PC-3 (cell line): ENCODE measurements at regions not wholly inside any gene's neighbourhood (a gene's known extent, or its start where the extent isn't known, plus 50 kb on each side); places are given as distances from the start of the nearest gene placed in this dataset.

ENCODE experiments used
- ATAC-seq: fragments of 200-7000 bp; cut with Tn5 transposase; 2 replicates; pipeline ENCODE4 v1.9.1; 2020; ENCODE audit warnings: mild to moderate bottlenecking, moderate library complexity
- BruUV-seq: library from RNA; stranded (reverse); fragments of 400-500 nt; replicated peaks from 2 replicates; lab custom pipeline; 2021; lab: Mats Ljungman, UMichigan
- CTCF ChIA-PET: fragments of 300-600 bp; sonication (Branson Sonifier 250); formaldehyde crosslinking; loops from one replicate; lab custom pipeline; 2022; ENCODE audit warnings: antibody characterized with exemption; lab: Charles Lee
- POLR2A ChIA-PET: fragments of 300-600 bp; sonication (Branson Sonifier 250); formaldehyde crosslinking; loops from one replicate; lab custom pipeline; 2022; ENCODE audit warnings: antibody characterized with exemption; ENCODE audit not compliant: unreplicated experiment; lab: Charles Lee
- DNase-seq: peaks from one replicate; pipeline ENCODE4 v3.0.0-alpha.2; 2015
- H2AFZ ChIP-seq: fragments of 300-600 bp; sonication (generic); 2 replicates; pipeline ENCODE4 v1.6.0; 2016; ENCODE audit warnings: antibody characterized with exemption, low read length
- H3F3A ChIP-seq: fragments of 300-600 bp; sonication (generic); one replicate; pipeline ENCODE4 v1.6.0; 2017; ENCODE audit warnings: antibody characterized with exemption, low read length, control low read depth, mild to moderate bottlenecking; ENCODE audit not compliant: unreplicated experiment
- H3K27ac ChIP-seq: fragments of 300-600 bp; sonication (generic); 2 replicates; pipeline ENCODE4 v1.5.1; 2016; ENCODE audit warnings: mild to moderate bottlenecking, low read length
- H3K27me3 ChIP-seq: fragments of 300-600 bp; sonication (generic); 2 replicates; pipeline ENCODE4 v1.6.1; 2016; ENCODE audit warnings: low read length, mixed read lengths
- H3K36me3 ChIP-seq: fragments of 300-600 bp; sonication (generic); 2 replicates; pipeline ENCODE4 v1.6.1; 2016; ENCODE audit warnings: low read depth, mixed run types, low read length, mixed read lengths
- H3K4me1 ChIP-seq: fragments of 300-600 bp; sonication (generic); 2 replicates; pipeline ENCODE4 v1.5.1; 2016; ENCODE audit warnings: low read length; ENCODE audit not compliant: insufficient read depth
- H3K4me2 ChIP-seq: fragments of 300-600 bp; sonication (generic); 2 replicates; pipeline ENCODE4 v1.6.0; 2016; ENCODE audit warnings: low read length
- H3K4me3 ChIP-seq: fragments of 300-600 bp; sonication (generic); 2 replicates; pipeline ENCODE4 v1.5.1; 2016; ENCODE audit warnings: mild to moderate bottlenecking, low read length, mixed read lengths
- H3K79me2 ChIP-seq: fragments of 300-600 bp; sonication (generic); 2 replicates; pipeline ENCODE4 v1.6.1; 2017; ENCODE audit warnings: low read length, mixed read lengths
- H3K9ac ChIP-seq: fragments of 300-600 bp; sonication (generic); 2 replicates; pipeline ENCODE4 v1.6.0; 2016; ENCODE audit warnings: mild to moderate bottlenecking, low read length
- H3K9me2 ChIP-seq: fragments of 300-600 bp; sonication (generic); replicated peaks from 2 replicates; pipeline ENCODE4 v1.6.1; 2016; ENCODE audit warnings: mixed run types, low read length, mixed read lengths
- H3K9me3 ChIP-seq: fragments of 300-600 bp; sonication (generic); 2 replicates; pipeline ENCODE4 v1.6.1; 2016; ENCODE audit warnings: low read length, mixed read lengths
- H4K20me1 ChIP-seq: fragments of 300-600 bp; sonication (generic); 2 replicates; pipeline ENCODE4 v1.6.1; 2016; ENCODE audit warnings: low read length, mixed read lengths
- CTCF ChIP-seq: fragments of 300-600 bp; sonication (generic); conservative IDR thresholded peaks from 2 replicates; pipeline ENCODE4 v1.5.1; 2017; ENCODE audit warnings: antibody characterized with exemption, low read depth, mild to moderate bottlenecking, low read length
- EZH2 ChIP-seq: fragments of 300-600 bp; sonication (generic); IDR thresholded peaks from one replicate; pipeline ENCODE4 v1.6.1; 2017; ENCODE audit warnings: antibody characterized with exemption, mild to moderate bottlenecking, low read length; ENCODE audit not compliant: unreplicated experiment
- EZH2phosphoT487 ChIP-seq: fragments of 300-600 bp; sonication (generic); IDR thresholded peaks from 2 replicates; pipeline ENCODE4 v1.6.1; 2018; ENCODE audit warnings: mild to moderate bottlenecking, antibody characterized with exemption, low read length, borderline replicate concordance
- intact Hi-C: fragments of 100-400 bp; cut with micrococcal nuclease; formaldehyde crosslinking; loops from 2 replicates; pipeline ENCODE4 v1.9.0; 2023

- DNase-seq = no peak
Observed at GRCh38 chr10:30219971-30220751, 128.9 kb downstream of the MTPAP start.

DNA sequence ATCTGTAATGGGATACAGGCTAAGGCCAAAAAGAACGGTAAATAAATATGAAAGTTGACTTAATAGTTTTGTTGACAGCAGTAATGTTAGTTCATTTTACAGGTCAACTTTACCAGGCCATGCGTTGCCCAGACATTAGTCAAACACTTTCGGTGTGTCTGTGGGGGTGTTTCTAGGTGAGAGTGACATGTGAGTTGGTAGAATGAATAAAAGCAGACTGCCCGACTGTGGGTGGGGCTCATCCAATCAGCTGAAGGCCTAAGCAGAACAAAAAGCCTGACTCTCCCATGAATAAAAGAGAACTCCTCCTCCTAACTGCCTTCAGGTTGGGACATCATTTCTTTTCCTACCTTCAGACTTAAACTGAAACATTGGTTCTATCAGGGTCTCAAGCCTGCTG is 132.3 kb downstream of the MTPAP start:
- TF ChIP-seq EZH2 (no peak), EZH2phosphoT487 (no peak), CTCF (no peak)
- ChIA-PET CTCF (interaction anchor here (0.7 kb wide), 1 partner anchor 27 kb away, joined by 6 read pairs; no protein-coding TSS in a partner anchor), POLR2A (no interaction called here)
- no peak overlapping the region for H3K27ac ChIP-seq
- DNase-seq (peak; percentile 35), ATAC-seq (no peak)
- no peaks in the 10 kb centered on the region for H3K27me3 ChIP-seq
- H3K36me3 ChIP-seq = no peaks in the 10 kb centered on the region
- H3F3A ChIP-seq = no peaks in the 10 kb centered on the region
- H4K20me1 ChIP-seq = no peaks in the 10 kb centered on the region
- H3K9me2 ChIP-seq = no peaks in the 10 kb centered on the region
- H3K9ac ChIP-seq = no peak overlapping the region
- intact Hi-C loops = no loop called here
- H2AFZ ChIP-seq = no peak overlapping the region
- no peaks in the 10 kb centered on the region for H3K79me2 ChIP-seq
- H3K4me1 ChIP-seq = peaks cover 6% of the 10 kb centered on the region; the same call in 1 of the 2 replicates
- no TSS peak for BruUV-seq
- no peaks in the 10 kb centered on the region for H3K9me3 ChIP-seq
- H3K4me3 ChIP-seq = no peak overlapping the region
- no peak overlapping the region for H3K4me2 ChIP-seq

More at GRCh38 chr10:30219971-30220751, 128.9 kb downstream of the MTPAP start:
- TF ChIP-seq CTCF = no peak
- TF ChIP-seq EZH2phosphoT487 = no peak
- no peak for TF ChIP-seq EZH2
- Histone ChIP-seq H3K9ac (no peak overlapping the region), H3K4me1 (peaks cover 6% of the 10 kb centered on the region; the same call in 1 of the 2 replicates), H3K4me2 (no peak overlapping the region), H3K36me3 (no peaks in the 10 kb centered on the region), H2AFZ (0 out of 2 replicates have a peak overlapping the region, but pooled peaks have one; percentile 26), H3K4me3 (no peak overlapping the region), H3K9me3 (no peaks in the 10 kb centered on the region), H4K20me1 (no peaks in the 10 kb centered on the region), H3F3A (no peaks in the 10 kb centered on the region), H3K27me3 (no peaks in the 10 kb centered on the region), H3K9me2 (no peaks in the 10 kb centered on the region), H3K79me2 (no peaks in the 10 kb centered on the region), H3K27ac (no peak overlapping the region)
- no peak for ATAC-seq
- POLR2A ChIA-PET = no interaction called here
- intact Hi-C loops = no loop called here
- CTCF ChIA-PET = no interaction called here
- BruUV-seq = no TSS peak

DNA sequence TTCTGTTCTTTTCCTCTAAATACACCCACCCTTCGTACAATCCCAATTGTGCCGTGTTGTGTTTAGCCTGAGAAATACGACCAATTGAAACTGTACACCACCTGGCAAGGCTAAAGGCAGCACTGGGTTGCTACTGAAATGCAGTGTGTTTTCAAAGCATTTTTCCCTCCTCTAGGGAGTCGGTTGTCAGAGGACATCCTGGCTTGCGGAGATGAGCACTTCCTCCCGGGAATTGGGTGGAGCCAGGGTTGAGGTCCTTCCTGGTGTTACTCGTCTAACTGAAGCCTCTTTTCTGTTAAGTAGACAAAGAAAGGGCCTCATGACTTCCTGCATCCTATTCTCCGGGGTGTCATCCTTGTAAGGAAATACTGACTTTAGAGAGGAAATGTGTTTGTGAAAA is 133.5 kb downstream of the MTPAP start:
- Histone ChIP-seq H3K4me1 (peaks cover 6% of the 10 kb centered on the region; the same call in 1 of the 2 replicates), H3K9me3 (no peaks in the 10 kb centered on the region), H3F3A (no peaks in the 10 kb centered on the region), H3K27me3 (no peaks in the 10 kb centered on the region), H3K27ac (no peak overlapping the region), H3K9me2 (no peaks in the 10 kb centered on the region), H4K20me1 (no peaks in the 10 kb centered on the region), H3K79me2 (no peaks in the 10 kb centered on the region), H2AFZ (no peak overlapping the region), H3K9ac (no peak overlapping the region), H3K4me2 (no peak overlapping the region), H3K4me3 (no peak overlapping the region), H3K36me3 (no peaks in the 10 kb centered on the region)
- DNase-seq (no peak), ATAC-seq (no peak)
- POLR2A ChIA-PET = no interaction called here
- CTCF ChIA-PET = no interaction called here
- TF ChIP-seq EZH2 (no peak), EZH2phosphoT487 (no peak), CTCF (no peak)
- BruUV-seq = no TSS peak
- intact Hi-C loops = no loop called here
